Astrocyte (in vitro differentiated cells and primary cell): ENCODE measurements at regions not wholly inside any gene's neighbourhood (a gene's known extent, or its start where the extent isn't known, plus 50 kb on each side); places are given as distances from the start of the nearest gene placed in this dataset.

Source experiments
- DNase-seq: peaks from one replicate; pipeline ENCODE4 v3.0.0-alpha.2; 2010; ENCODE audit warnings: low read depth
- FAIRE-seq: peaks from 2 replicates; lab custom pipeline; 2011; peaks lifted over from hg19 to GRCh38; lab: Jason Lieb, UNC
- H2AFZ ChIP-seq: 2 replicates; pipeline ENCODE4 v1.6.0; 2012; ENCODE audit warnings: low read depth, low read length, inconsistent platforms
- H3K27ac ChIP-seq: 2 replicates; pipeline ENCODE4 v1.5.1; 2011; ENCODE audit warnings: low read depth, low read length, inconsistent platforms
- H3K27me3 ChIP-seq: 2 replicates; pipeline ENCODE4 v1.6.0; 2011; ENCODE audit warnings: low read length, inconsistent platforms; ENCODE audit not compliant: insufficient read depth
- H3K36me3 ChIP-seq: 2 replicates; pipeline ENCODE4 v1.5.1; 2011; ENCODE audit warnings: low read length, inconsistent platforms; ENCODE audit not compliant: insufficient read depth
- H3K4me1 ChIP-seq: 2 replicates; pipeline ENCODE4 v1.5.1; 2011; ENCODE audit warnings: low read length, inconsistent platforms; ENCODE audit not compliant: insufficient read depth
- H3K4me2 ChIP-seq: 2 replicates; pipeline ENCODE4 v1.6.0; 2012; ENCODE audit warnings: low read length, inconsistent platforms
- H3K4me3 ChIP-seq: 2 replicates; pipeline ENCODE4 v1.5.1; 2011; ENCODE audit warnings: low read depth, mild to moderate bottlenecking, low read length, inconsistent platforms; ENCODE audit not compliant: insufficient read depth
- H3K79me2 ChIP-seq: 2 replicates; pipeline ENCODE4 v1.6.0; 2012; ENCODE audit warnings: mild to moderate bottlenecking, low read length, inconsistent platforms; ENCODE audit not compliant: insufficient read depth
- H3K9ac ChIP-seq: 2 replicates; pipeline ENCODE4 v1.6.0; 2012; ENCODE audit warnings: mild to moderate bottlenecking, low read length, inconsistent platforms
- H3K9me3 ChIP-seq: 2 replicates; pipeline ENCODE4 v1.5.1; 2012; ENCODE audit warnings: low read depth, mild to moderate bottlenecking, low read length, inconsistent platforms; ENCODE audit not compliant: insufficient read depth
- H4K20me1 ChIP-seq: 2 replicates; pipeline ENCODE4 v1.6.0; 2012; ENCODE audit warnings: low read length, inconsistent platforms; ENCODE audit not compliant: insufficient read depth
- H3K27ac Mint-ChIP-seq: one replicate; pipeline ENCODE4 v1.8.0; 2021; ENCODE audit warnings: mild to moderate bottlenecking, mixed read lengths; ENCODE audit not compliant: unreplicated experiment
- H3K27me3 Mint-ChIP-seq: one replicate; pipeline ENCODE4 v1.8.0; 2021; ENCODE audit warnings: low read depth, mixed read lengths; ENCODE audit not compliant: unreplicated experiment
- H3K36me3 Mint-ChIP-seq: one replicate; pipeline ENCODE4 v1.8.0; 2021; ENCODE audit warnings: low read depth, mixed read lengths; ENCODE audit not compliant: unreplicated experiment
- H3K4me1 Mint-ChIP-seq: one replicate; pipeline ENCODE4 v1.8.0; 2021; ENCODE audit warnings: low read depth, mixed read lengths; ENCODE audit not compliant: unreplicated experiment
- H3K4me3 Mint-ChIP-seq: one replicate; pipeline ENCODE4 v1.8.0; 2021; ENCODE audit warnings: mild to moderate bottlenecking, moderate library complexity, mixed read lengths; ENCODE audit not compliant: unreplicated experiment
- H3K9me3 Mint-ChIP-seq: one replicate; pipeline ENCODE4 v1.8.0; 2021; ENCODE audit warnings: mild to moderate bottlenecking, mixed read lengths; ENCODE audit not compliant: unreplicated experiment
- CTCF ChIP-seq: IDR thresholded peaks from 2 replicates; pipeline ENCODE4 v1.5.1; 2011; ENCODE audit warnings: low read depth, mild to moderate bottlenecking, inconsistent platforms, low read length, moderate library complexity; ENCODE audit not compliant: insufficient read depth
- EZH2 ChIP-seq: IDR thresholded peaks from 2 replicates; pipeline ENCODE4 v1.6.1; 2012; ENCODE audit warnings: mild to moderate bottlenecking, low read length, inconsistent platforms; ENCODE audit not compliant: insufficient read depth

GRCh38 chr7:37504801-37505200 lies 56.1 kb upstream of the ELMO1 start:
- Mint-ChIP-seq H3K27ac (no peak overlapping the region), H3K9me3 (no peaks in the 10 kb centered on the region), H3K4me1 (peaks cover 4% of the 10 kb centered on the region), H3K27me3 (no peaks in the 10 kb centered on the region), H3K36me3 (no peaks in the 10 kb centered on the region), H3K4me3 (no peak overlapping the region)
- Histone ChIP-seq H3K4me1 (no peaks in the 10 kb centered on the region), H3K27me3 (no peaks in the 10 kb centered on the region), H2AFZ (no peak overlapping the region), H3K9ac (no peak overlapping the region), H3K79me2 (no peaks in the 10 kb centered on the region), H3K9me3 (no peaks in the 10 kb centered on the region), H4K20me1 (no peaks in the 10 kb centered on the region), H3K36me3 (no peaks in the 10 kb centered on the region), H3K4me2 (no peak overlapping the region), H3K27ac (no peak overlapping the region), H3K4me3 (no peak overlapping the region)
- no peak for TF ChIP-seq EZH2
- no peak for TF ChIP-seq CTCF
- DNase-seq (no peak), FAIRE-seq (no peak)

GRCh38 chr7:37505750-37506353 lies 57.2 kb upstream of the ELMO1 start:
- Mint-ChIP-seq H3K27ac (no peak overlapping the region), H3K36me3 (no peaks in the 10 kb centered on the region), H3K4me1 (peaks cover 4% of the 10 kb centered on the region), H3K9me3 (no peaks in the 10 kb centered on the region), H3K27me3 (no peaks in the 10 kb centered on the region), H3K4me3 (no peak overlapping the region)
- H3K36me3 ChIP-seq: no peaks in the 10 kb centered on the region
- no peak overlapping the region for H3K4me2 ChIP-seq
- no peak overlapping the region for H3K27ac ChIP-seq
- H2AFZ ChIP-seq: no peak overlapping the region
- no peaks in the 10 kb centered on the region for H3K9me3 ChIP-seq
- no peak overlapping the region for H3K9ac ChIP-seq
- no peak overlapping the region for H3K4me3 ChIP-seq
- H3K4me1 ChIP-seq: no peaks in the 10 kb centered on the region
- no peak for FAIRE-seq
- no peaks in the 10 kb centered on the region for H3K79me2 ChIP-seq
- no peaks in the 10 kb centered on the region for H3K27me3 ChIP-seq
- TF ChIP-seq CTCF (no peak), EZH2 (no peak)
- no peak for DNase-seq
- no peaks in the 10 kb centered on the region for H4K20me1 ChIP-seq

- Histone ChIP-seq H3K4me1 (no peaks in the 10 kb centered on the region), H3K9me3 (no peaks in the 10 kb centered on the region), H3K36me3 (no peaks in the 10 kb centered on the region), H3K9ac (no peak overlapping the region), H3K79me2 (no peaks in the 10 kb centered on the region), H4K20me1 (no peaks in the 10 kb centered on the region), H3K27ac (no peak overlapping the region), H3K27me3 (no peaks in the 10 kb centered on the region), H3K4me2 (no peak overlapping the region), H2AFZ (no peak overlapping the region), H3K4me3 (no peak overlapping the region)
- TF ChIP-seq CTCF (no peak), EZH2 (no peak)
- no peaks in the 10 kb centered on the region for H3K9me3 Mint-ChIP-seq
- peaks cover 2% of the 10 kb centered on the region for H3K27me3 Mint-ChIP-seq
- DNase-seq (no peak), FAIRE-seq (no peak)
- no peak overlapping the region for H3K27ac Mint-ChIP-seq
- peaks cover 4% of the 10 kb centered on the region for H3K4me1 Mint-ChIP-seq
- no peaks in the 10 kb centered on the region for H3K36me3 Mint-ChIP-seq
- H3K4me3 Mint-ChIP-seq: no peak overlapping the region
Measured at GRCh38 chr7:37508118-37508517, 59.5 kb upstream of the ELMO1 start.
